WERI-Rb-1 (cell line): ENCODE measurements at regions not wholly inside any gene's neighbourhood (a gene's known extent, or its start where the extent isn't known, plus 50 kb on each side); places are given as distances from the start of the nearest gene placed in this dataset.

Experiments
- DNase-seq: peaks from one replicate; pipeline ENCODE4 v3.0.0-alpha.2; 2020
- H3K27ac ChIP-seq: fragments of 250-450 bp; sonication (Bioruptor Pico); 2 replicates; pipeline ENCODE4 v1.5.1; 2020; ENCODE audit warnings: mild to moderate bottlenecking, moderate library complexity
- H3K27me3 ChIP-seq: fragments of 250-450 bp; sonication (Bioruptor Pico); 2 replicates; pipeline ENCODE4 v1.5.1; 2021; ENCODE audit warnings: mild to moderate bottlenecking, low read depth, moderate library complexity; ENCODE audit not compliant: insufficient read depth, severe bottlenecking
- H3K36me3 ChIP-seq: fragments of 250-450 bp; sonication (Bioruptor Pico); 2 replicates; pipeline ENCODE4 v1.5.1; 2020; ENCODE audit warnings: mild to moderate bottlenecking, moderate library complexity
- H3K4me3 ChIP-seq: 2 replicates; pipeline ENCODE4 v1.5.1; 2011; ENCODE audit warnings: low read depth, mild to moderate bottlenecking, control low read depth, low read length
- H3K9me3 ChIP-seq: fragments of 250-450 bp; sonication (Bioruptor Pico); 2 replicates; pipeline ENCODE4 v1.5.1; 2021; ENCODE audit warnings: mild to moderate bottlenecking, moderate library complexity; ENCODE audit not compliant: severe bottlenecking
- CTCF ChIP-seq: IDR thresholded peaks from 2 replicates; pipeline ENCODE4 v1.5.1; 2011; ENCODE audit warnings: low read depth, mild to moderate bottlenecking, control low read depth, inconsistent platforms, low read length

GRCh38 chr2:120619579-120619978, 116.1 kb upstream of the GLI2 start:
- H3K9me3 ChIP-seq: no peaks in the 10 kb centered on the region
- no peak for TF ChIP-seq CTCF
- no peak overlapping the region for H3K27ac ChIP-seq
- DNase-seq: no peak
- H3K27me3 ChIP-seq: no peaks in the 10 kb centered on the region
- no peaks in the 10 kb centered on the region for H3K36me3 ChIP-seq
- no peak overlapping the region for H3K4me3 ChIP-seq

DNA sequence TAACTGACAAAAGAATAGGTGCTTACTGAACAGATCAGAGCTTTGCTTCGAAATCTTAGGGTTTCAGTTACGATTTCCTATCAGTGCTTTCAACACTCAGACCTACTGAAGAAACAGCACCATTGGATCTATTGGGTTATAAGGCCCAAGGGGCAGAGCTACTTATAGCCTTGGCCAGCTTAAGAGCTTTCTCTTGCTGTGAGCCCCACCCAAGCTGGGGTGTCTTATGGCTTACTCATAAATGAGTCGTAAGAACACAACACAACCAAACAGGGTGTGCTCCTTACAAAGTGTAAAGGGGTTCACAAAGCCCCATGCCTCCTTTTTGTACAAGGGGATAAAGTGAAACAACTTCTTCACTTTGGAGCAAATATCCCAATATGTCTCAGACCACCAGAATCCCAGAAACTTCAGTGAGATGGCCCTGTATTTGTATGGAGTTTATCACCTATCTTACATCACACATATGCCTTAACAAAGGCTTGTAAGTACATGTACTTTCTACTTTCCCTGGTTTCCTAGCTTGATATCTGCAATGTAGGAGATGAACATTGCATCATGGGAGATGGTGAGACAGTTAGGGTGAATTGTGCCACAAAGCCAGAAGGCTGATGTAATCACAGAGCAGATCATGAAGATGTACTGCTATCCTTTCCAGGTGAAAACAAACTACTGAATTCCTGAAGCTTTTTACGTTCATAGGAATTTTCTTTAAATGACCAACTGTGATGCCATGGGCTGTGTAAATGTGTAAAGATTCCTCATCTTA, 115.5 kb upstream of the GLI2 start:
- Histone ChIP-seq H3K27me3 (no peaks in the 10 kb centered on the region), H3K36me3 (no peaks in the 10 kb centered on the region), H3K27ac (no peak overlapping the region), H3K4me3 (no peak overlapping the region), H3K9me3 (no peaks in the 10 kb centered on the region)
- no peak for TF ChIP-seq CTCF
- no peak for DNase-seq

DNA sequence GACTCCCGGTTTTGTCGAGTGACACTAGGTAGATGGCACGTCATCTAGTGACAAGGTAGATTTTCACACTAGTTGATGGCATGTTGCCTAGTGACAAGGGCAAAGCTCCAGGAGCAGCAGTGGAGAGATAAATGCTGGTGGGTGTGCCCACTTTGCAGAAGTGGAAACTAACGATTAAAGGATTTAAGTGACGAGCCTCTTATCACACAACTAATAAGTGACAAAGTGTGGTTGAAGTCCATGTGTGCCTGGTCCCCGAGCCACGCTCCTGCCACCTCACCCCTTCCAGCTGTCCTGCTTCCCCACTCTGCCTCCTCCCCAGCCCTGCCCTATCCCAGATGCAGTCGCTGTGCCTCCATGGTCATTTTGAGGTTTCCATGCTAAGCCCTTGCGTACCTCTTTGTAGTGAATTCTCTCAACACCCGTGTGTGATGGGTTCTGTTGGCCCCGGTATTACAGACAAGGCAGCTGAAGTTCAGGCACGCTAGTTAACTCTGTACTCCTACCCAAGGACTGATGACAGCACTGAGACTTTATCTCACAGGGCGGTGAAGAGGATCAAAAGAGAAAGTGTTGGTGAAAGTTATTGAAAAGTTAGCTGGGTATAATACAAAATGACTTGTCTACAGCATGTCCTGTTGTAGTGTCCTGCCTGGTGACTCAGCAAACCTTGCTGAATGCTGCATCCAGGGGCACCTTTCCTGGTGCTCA, 113.4 kb upstream of the GLI2 start:
- Histone ChIP-seq H3K27me3 (no peaks in the 10 kb centered on the region), H3K9me3 (no peaks in the 10 kb centered on the region), H3K4me3 (no peak overlapping the region), H3K36me3 (no peaks in the 10 kb centered on the region), H3K27ac (no peak overlapping the region)
- TF ChIP-seq CTCF: no peak
- no peak for DNase-seq

GRCh38 chr2:120622886-120623753, 112.5 kb upstream of the GLI2 start:
- H3K4me3 ChIP-seq: no peak overlapping the region
- no peaks in the 10 kb centered on the region for H3K36me3 ChIP-seq
- no peak overlapping the region for H3K27ac ChIP-seq
- TF ChIP-seq CTCF: no peak
- no peak for DNase-seq
- no peaks in the 10 kb centered on the region for H3K27me3 ChIP-seq
- H3K9me3 ChIP-seq: no peaks in the 10 kb centered on the region

DNA sequence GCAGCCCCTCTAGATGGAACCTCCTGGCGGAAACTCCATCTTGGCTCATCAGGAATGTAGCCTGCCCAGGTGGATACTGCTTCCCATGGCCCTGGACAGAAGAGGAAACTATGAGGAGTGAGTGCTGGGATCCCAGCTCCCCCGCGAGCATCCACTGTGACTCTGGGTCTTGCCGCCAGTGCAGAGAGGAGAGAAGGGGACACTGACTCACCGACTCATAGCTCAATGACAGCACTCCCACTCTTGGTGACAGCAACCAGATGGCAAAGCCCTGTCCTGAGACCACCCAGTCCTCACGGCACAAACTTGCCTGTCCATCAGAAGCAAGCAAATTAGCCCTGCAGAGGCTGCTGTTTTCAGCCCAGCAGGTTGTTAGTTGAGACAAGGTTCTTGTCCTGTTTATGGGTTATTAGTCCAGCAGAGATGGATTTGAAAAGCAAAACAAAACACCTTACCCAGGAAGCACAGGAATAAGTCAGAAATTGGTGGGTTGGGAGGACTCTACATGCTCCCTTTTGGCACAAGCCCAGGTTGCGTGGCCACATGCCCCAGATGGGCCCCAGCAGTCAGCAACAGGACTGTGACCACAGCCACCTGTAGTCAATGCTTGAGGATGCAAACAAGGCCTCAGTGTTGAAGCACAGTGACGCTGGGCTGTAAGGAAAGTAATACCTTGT, 111.5 kb upstream of the GLI2 start:
- Histone ChIP-seq H3K27me3 (no peaks in the 10 kb centered on the region), H3K36me3 (no peaks in the 10 kb centered on the region), H3K4me3 (no peak overlapping the region), H3K27ac (no peak overlapping the region), H3K9me3 (no peaks in the 10 kb centered on the region)
- no peak for TF ChIP-seq CTCF
- no peak for DNase-seq
